Breast epithelium (tissue), 4 donors: ENCODE measurements at regions not wholly inside any gene's neighbourhood (a gene's known extent, or its start where the extent isn't known, plus 50 kb on each side); places are given as distances from the start of the nearest gene placed in this dataset.
"Not testable (repeated sequence)": the region's sequence is repeated elsewhere in the genome, so short reads cannot be mapped to it uniquely, and the experiment has no call there.

Experiments
- DNase-seq, 2 donors: peaks; one replicate each; pipeline ENCODE4 v3.0.0-alpha.2; 2019; ENCODE audit warnings: low spot score in 2 of 2
- H3K27ac ChIP-seq, 2 donors: fragments of 200-600 bp; sonication (generic) in 1 of 2; one replicate each; pipeline ENCODE4 v1.5.1; 2016 to 2019; ENCODE audit warnings: mild to moderate bottlenecking in 1 of 2
- H3K27me3 ChIP-seq, 2 donors: fragments of 200-600 bp; sonication (generic) in 1 of 2; one replicate each; pipeline versions ENCODE4 v1.5.1 to v1.6.0; 2017 to 2019; ENCODE audit warnings: control low read depth in 1 of 2, mild to moderate bottlenecking in 1 of 2
- H3K36me3 ChIP-seq: fragments of 200-600 bp; one replicate; pipeline ENCODE4 v1.5.1; 2019
- H3K4me1 ChIP-seq, 2 donors: fragments of 200-600 bp; sonication (generic); one replicate each; pipeline ENCODE4 v1.5.1; 2016 to 2019; ENCODE audit warnings: control low read depth in 1 of 2
- H3K4me3 ChIP-seq, 3 donors: fragments of 200-600 bp; sonication (generic); 1 replicate in 2 of 3; 2 replicates in 1 of 3; pipeline ENCODE4 v1.5.1; 2016 to 2019; ENCODE audit warnings: mild to moderate bottlenecking in 3 of 3, moderate library complexity in 2 of 3
- H3K9me3 ChIP-seq, 2 donors: fragments of 200-600 bp; sonication (generic) in 1 of 2; one replicate each; pipeline ENCODE4 v1.5.1; 2016 to 2019; ENCODE audit warnings: control low read depth in 1 of 2
- POLR2A ChIP-seq: fragments of 450-650 bp; IDR thresholded peaks from one replicate; pipeline ENCODE4 v1.6.1; 2016; ENCODE audit warnings: antibody characterized with exemption, mild to moderate bottlenecking, moderate library complexity
- POLR2AphosphoS5 ChIP-seq, 3 donors: sonication (generic); formaldehyde crosslinking; IDR thresholded peaks; one replicate each; pipeline ENCODE4 v1.6.1; 2017; ENCODE audit warnings: antibody characterized with exemption in 3 of 3
- intact Hi-C: fragments of 100-400 bp; cut with DNase I; formaldehyde crosslinking; loops from one replicate; pipeline ENCODE4 v1.15.1; 2023; ENCODE audit warnings: low total_unique reads
- TF ChIP-seq, protein P1 (sequence below), 3 donors: fragments of 450-650 bp; IDR thresholded peaks; one replicate each; pipeline ENCODE4 v1.5.1; 2016 to 2017; ENCODE audit warnings: antibody characterized with exemption in 3 of 3, mild to moderate bottlenecking in 3 of 3, moderate library complexity in 3 of 3

DNA sequence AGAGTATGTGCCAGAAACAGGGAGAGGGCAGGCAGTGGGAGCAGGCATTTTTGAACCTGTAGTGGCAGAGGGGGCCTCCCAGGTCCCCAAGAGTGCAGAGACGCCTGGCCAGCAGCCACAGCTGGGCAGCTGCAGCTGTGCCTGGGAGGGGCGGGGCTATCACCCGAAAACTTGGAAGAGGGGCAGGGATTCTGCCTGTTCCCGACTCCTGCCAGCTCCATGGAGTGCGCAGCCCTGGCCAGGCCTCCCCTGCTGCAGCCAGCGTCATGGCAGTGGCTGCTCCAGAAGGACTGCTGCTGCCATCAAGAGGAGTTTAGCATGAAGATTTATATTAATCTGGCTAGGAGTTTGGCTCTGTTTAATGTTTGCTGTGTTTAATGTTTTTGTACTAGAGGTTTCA lies 532.1 kb upstream of the PITX2 start:
- no peak for DNase-seq
- TF ChIP-seq, protein P1, sequence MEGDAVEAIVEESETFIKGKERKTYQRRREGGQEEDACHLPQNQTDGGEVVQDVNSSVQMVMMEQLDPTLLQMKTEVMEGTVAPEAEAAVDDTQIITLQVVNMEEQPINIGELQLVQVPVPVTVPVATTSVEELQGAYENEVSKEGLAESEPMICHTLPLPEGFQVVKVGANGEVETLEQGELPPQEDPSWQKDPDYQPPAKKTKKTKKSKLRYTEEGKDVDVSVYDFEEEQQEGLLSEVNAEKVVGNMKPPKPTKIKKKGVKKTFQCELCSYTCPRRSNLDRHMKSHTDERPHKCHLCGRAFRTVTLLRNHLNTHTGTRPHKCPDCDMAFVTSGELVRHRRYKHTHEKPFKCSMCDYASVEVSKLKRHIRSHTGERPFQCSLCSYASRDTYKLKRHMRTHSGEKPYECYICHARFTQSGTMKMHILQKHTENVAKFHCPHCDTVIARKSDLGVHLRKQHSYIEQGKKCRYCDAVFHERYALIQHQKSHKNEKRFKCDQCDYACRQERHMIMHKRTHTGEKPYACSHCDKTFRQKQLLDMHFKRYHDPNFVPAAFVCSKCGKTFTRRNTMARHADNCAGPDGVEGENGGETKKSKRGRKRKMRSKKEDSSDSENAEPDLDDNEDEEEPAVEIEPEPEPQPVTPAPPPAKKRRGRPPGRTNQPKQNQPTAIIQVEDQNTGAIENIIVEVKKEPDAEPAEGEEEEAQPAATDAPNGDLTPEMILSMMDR (IDR thresholded peaks at IDR 0.05) = no peak
- no peak for TF ChIP-seq POLR2AphosphoS5 (IDR thresholded peaks at IDR 0.05)
- no peak for TF ChIP-seq POLR2A
- Histone ChIP-seq H3K4me1 (no peaks in the 10 kb centered on the region), H3K36me3 (no peaks in the 10 kb centered on the region), H3K27me3 (no peaks in the 10 kb centered on the region), H3K4me3 (no peak overlapping the region), H3K27ac (no peak overlapping the region), H3K9me3 (peaks cover 14 to 15% of the 10 kb centered on the region in 2 donors)
- intact Hi-C loops = no loop called here

DNA sequence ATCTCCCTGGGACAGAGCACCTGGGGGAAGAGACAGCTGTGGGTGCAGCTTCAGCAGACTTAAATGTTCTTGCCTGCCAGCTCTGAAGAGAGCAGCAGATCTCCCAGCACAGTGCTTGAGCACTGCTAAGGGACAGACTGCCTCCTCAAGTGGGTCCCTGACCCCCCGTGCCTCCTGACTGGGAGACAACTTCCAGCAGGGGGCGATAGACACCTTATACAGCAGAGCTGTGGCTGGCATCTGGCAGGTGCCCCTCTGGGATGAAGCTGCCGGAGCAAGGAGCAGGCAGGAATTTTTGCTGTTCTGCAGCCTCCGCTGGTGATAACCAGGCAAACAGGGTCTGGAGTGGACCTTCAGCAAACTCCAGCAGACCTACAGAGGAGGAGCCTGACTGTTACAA lies 541.7 kb upstream of the PITX2 start:
- H3K27me3 ChIP-seq, H3K4me3 ChIP-seq, H3K4me1 ChIP-seq, DNase-seq, H3K36me3 ChIP-seq, H3K27ac ChIP-seq, intact Hi-C loops: not testable (repeated sequence)
- H3K9me3 ChIP-seq = peaks cover 10 to 15% of the 10 kb centered on the region in 2 donors

- intact Hi-C loops = no loop called here
- Histone ChIP-seq H3K27ac (no peak overlapping the region), H3K9me3 (no peaks in the 10 kb centered on the region), H3K4me3 (no peak overlapping the region), H3K36me3 (no peaks in the 10 kb centered on the region), H3K4me1 (no peaks in the 10 kb centered on the region), H3K27me3 (no peaks in the 10 kb centered on the region)
- DNase-seq = no peak
- no peak for TF ChIP-seq POLR2AphosphoS5 (IDR thresholded peaks at IDR 0.05)
- TF ChIP-seq, protein P1 (IDR thresholded peaks at IDR 0.05) = no peak
- TF ChIP-seq POLR2A = no peak
Observed at GRCh38 chr4:111174331-111174730, 551.5 kb upstream of the PITX2 start.

DNA sequence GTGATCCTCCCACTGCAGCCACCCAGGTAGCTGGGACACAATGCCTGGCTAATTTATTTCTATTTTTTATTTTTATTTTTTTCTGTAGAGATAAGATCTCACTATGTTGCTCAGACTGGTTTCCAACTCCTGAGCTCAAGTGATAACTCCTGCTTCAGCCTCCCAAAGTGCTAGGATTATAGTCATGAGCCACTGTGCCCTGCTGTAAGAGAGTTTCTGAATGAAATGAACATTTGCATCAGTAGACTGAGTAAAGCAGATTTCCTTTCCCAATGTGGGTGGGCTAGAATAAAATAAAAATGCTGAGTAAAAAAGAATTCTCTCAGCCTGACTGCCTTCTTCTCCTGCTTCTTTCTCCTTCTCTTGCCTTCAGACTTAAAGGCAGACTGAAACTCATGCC lies 555.4 kb upstream of the PITX2 start:
- Histone ChIP-seq H3K9me3 (peaks cover 0 to 10% of the 10 kb centered on the region in 2 donors), H3K4me1 (no peaks in the 10 kb centered on the region), H3K27ac (no peak overlapping the region), H3K4me3 (no peak overlapping the region), H3K27me3 (no peaks in the 10 kb centered on the region), H3K36me3 (no peaks in the 10 kb centered on the region)
- no peak for DNase-seq
- intact Hi-C loops = no loop called here
- TF ChIP-seq POLR2A (no peak), POLR2AphosphoS5 (IDR thresholded peaks at IDR 0.05) (no peak)
- TF ChIP-seq, protein P1 (IDR thresholded peaks at IDR 0.05) = no peak

- no peaks in the 10 kb centered on the region for H3K27me3 ChIP-seq
- TF ChIP-seq, protein P1 (IDR thresholded peaks at IDR 0.05) = no peak
- TF ChIP-seq POLR2AphosphoS5 (IDR thresholded peaks at IDR 0.05) (no peak), POLR2A (no peak)
- intact Hi-C loops = no loop called here
- no peak overlapping the region for H3K4me3 ChIP-seq
- H3K4me1 ChIP-seq = no peaks in the 10 kb centered on the region
- no peaks in the 10 kb centered on the region for H3K36me3 ChIP-seq
- peaks cover 0 to 12% of the 10 kb centered on the region in 2 donors for H3K9me3 ChIP-seq
- DNase-seq = no peak
- no peak overlapping the region for H3K27ac ChIP-seq
Observed at GRCh38 chr4:111187108-111187507, 564.2 kb upstream of the PITX2 start.

DNA sequence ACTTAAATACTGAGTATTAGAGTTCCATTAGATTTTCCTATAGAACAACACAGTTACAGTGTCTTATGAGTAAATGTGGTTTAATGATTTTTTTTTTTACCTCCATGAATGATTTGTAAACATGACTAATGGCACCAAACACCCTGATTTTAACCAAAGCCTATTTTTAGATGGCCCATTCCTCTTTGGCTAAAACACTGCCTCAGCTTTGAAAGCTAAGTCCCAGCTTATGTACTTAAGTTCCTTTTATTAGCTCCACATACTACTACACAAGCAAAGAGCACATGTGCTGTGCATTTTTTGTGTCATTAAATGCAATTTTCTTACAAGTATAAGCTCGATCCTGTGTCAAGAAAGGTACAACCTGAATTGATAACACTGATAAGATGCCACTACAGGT lies 575.6 kb upstream of the PITX2 start:
- Histone ChIP-seq H3K9me3 (no peaks in the 10 kb centered on the region), H3K27me3 (no peaks in the 10 kb centered on the region), H3K4me1 (no peaks in the 10 kb centered on the region), H3K36me3 (no peaks in the 10 kb centered on the region), H3K27ac (no peak overlapping the region), H3K4me3 (no peak overlapping the region)
- TF ChIP-seq POLR2A = no peak
- TF ChIP-seq, protein P1 (IDR thresholded peaks at IDR 0.05) = no peak
- TF ChIP-seq POLR2AphosphoS5 (IDR thresholded peaks at IDR 0.05) = no peak
- intact Hi-C loops = no loop called here
- DNase-seq = no peak
